H9 (cell line): ENCODE measurements at regions not wholly inside any gene's neighbourhood (a gene's known extent, or its start where the extent isn't known, plus 50 kb on each side); places are given as distances from the start of the nearest gene placed in this dataset.
A peak's percentile ranks its signal among the peaks of the same experiment; 100 is the strongest.

Source experiments
- DNase-seq: peaks from one replicate; pipeline ENCODE4 v3.0.0-alpha.2; 2017
- H2AFZ ChIP-seq: one replicate; pipeline ENCODE4 v1.6.1; 2013; ENCODE audit warnings: mild to moderate bottlenecking, low read length, control low read depth, moderate library complexity
- H2AK5ac ChIP-seq: 2 replicates; pipeline ENCODE4 v1.6.1; 2013; ENCODE audit warnings: low read length, control low read depth, mixed read lengths; ENCODE audit not compliant: insufficient read length
- H2BK120ac ChIP-seq: one replicate; pipeline ENCODE4 v1.6.1; 2013; ENCODE audit warnings: low read depth, mild to moderate bottlenecking, low read length, control low read depth, inconsistent platforms; ENCODE audit not compliant: poor library complexity, severe bottlenecking
- H2BK12ac ChIP-seq: 2 replicates; pipeline ENCODE4 v1.6.1; 2013; ENCODE audit warnings: low read length, control low read depth, mixed read lengths, low read depth; ENCODE audit not compliant: insufficient read length
- H2BK15ac ChIP-seq: 2 replicates; pipeline ENCODE4 v1.6.1; 2013; ENCODE audit warnings: low read depth, low read length, control low read depth
- H2BK20ac ChIP-seq: one replicate; pipeline ENCODE4 v1.6.1; 2013; ENCODE audit warnings: low read depth, mild to moderate bottlenecking, low read length, control low read depth, inconsistent platforms; ENCODE audit not compliant: poor library complexity, severe bottlenecking
- H2BK5ac ChIP-seq: 2 replicates; pipeline ENCODE4 v1.6.1; 2013; ENCODE audit warnings: low read length, control low read depth, mixed read lengths; ENCODE audit not compliant: insufficient read length
- H3K14ac ChIP-seq: 2 replicates; pipeline ENCODE4 v1.6.1; 2013; ENCODE audit warnings: low read length, control low read depth; ENCODE audit not compliant: insufficient read depth
- H3K18ac ChIP-seq: 2 replicates; pipeline ENCODE4 v1.6.1; 2013; ENCODE audit warnings: low read depth, mild to moderate bottlenecking, mixed read lengths, low read length, control low read depth; ENCODE audit not compliant: insufficient read length
- H3K23ac ChIP-seq: 2 replicates; pipeline ENCODE4 v1.6.1; 2013; ENCODE audit warnings: low read length, control low read depth, mixed read lengths, low read depth; ENCODE audit not compliant: insufficient read length
- H3K23me2 ChIP-seq: 2 replicates; pipeline ENCODE4 v1.6.1; 2013; ENCODE audit warnings: low read depth, mild to moderate bottlenecking, mixed read lengths, low read length, control low read depth; ENCODE audit not compliant: insufficient read length, poor library complexity, severe bottlenecking
- H3K27ac ChIP-seq: 2 replicates; pipeline ENCODE4 v1.5.1; 2013; ENCODE audit warnings: low read length, control low read depth, mixed read lengths, low read depth; ENCODE audit not compliant: insufficient read length
- H3K27me3 ChIP-seq: 2 replicates; pipeline ENCODE4 v1.6.1; 2013; ENCODE audit warnings: low read length, control low read depth, inconsistent platforms; ENCODE audit not compliant: insufficient read depth
- H3K4ac ChIP-seq: 2 replicates; pipeline ENCODE4 v1.6.1; 2013; ENCODE audit warnings: low read depth, mild to moderate bottlenecking, control low read depth, inconsistent platforms, low read length, moderate library complexity
- H3K4me1 ChIP-seq: 2 replicates; pipeline ENCODE4 v1.6.1; 2013; ENCODE audit warnings: low read length, control low read depth, inconsistent platforms; ENCODE audit not compliant: insufficient read depth
- H3K4me2 ChIP-seq: 2 replicates; pipeline ENCODE4 v1.6.1; 2013; ENCODE audit warnings: low read length, control low read depth, mixed read lengths; ENCODE audit not compliant: insufficient read length, insufficient read depth
- H3K56ac ChIP-seq: 2 replicates; pipeline ENCODE4 v1.6.1; 2013; ENCODE audit warnings: low read depth, mild to moderate bottlenecking, mixed read lengths, low read length, control low read depth; ENCODE audit not compliant: insufficient read length
- H3K79me1 ChIP-seq: 2 replicates; pipeline ENCODE4 v1.6.1; 2013; ENCODE audit warnings: low read depth, mild to moderate bottlenecking, moderate library complexity, low read length, control low read depth, inconsistent platforms; ENCODE audit not compliant: insufficient read depth, poor library complexity, severe bottlenecking
- H3K79me2 ChIP-seq: 2 replicates; pipeline ENCODE4 v1.6.1; 2013; ENCODE audit warnings: low read length, control low read depth, inconsistent platforms; ENCODE audit not compliant: insufficient read depth
- H3K9ac ChIP-seq: 2 replicates; pipeline ENCODE4 v1.6.1; 2013; ENCODE audit warnings: low read length, control low read depth, mixed read lengths; ENCODE audit not compliant: insufficient read length; ENCODE audit errors: extremely low read depth
- H3K9me3 ChIP-seq: one replicate; pipeline ENCODE4 v1.6.1; 2013; ENCODE audit warnings: low read depth, low read length, inconsistent platforms; ENCODE audit not compliant: control insufficient read depth
- H3T11ph ChIP-seq: one replicate; pipeline ENCODE4 v1.6.1; 2013; ENCODE audit warnings: mild to moderate bottlenecking, low read length, control low read depth, inconsistent platforms
- H4K20me1 ChIP-seq: one replicate; pipeline ENCODE4 v1.6.1; 2013; ENCODE audit not compliant: control insufficient read depth, insufficient read length, insufficient read depth
- H4K5ac ChIP-seq: 2 replicates; pipeline ENCODE4 v1.6.1; 2013; ENCODE audit warnings: low read depth, mild to moderate bottlenecking, mixed read lengths, low read length, control low read depth; ENCODE audit not compliant: insufficient read length
- H4K8ac ChIP-seq: replicated peaks from 2 replicates; pipeline ENCODE4 v1.6.1; 2013; ENCODE audit warnings: low read length, control low read depth, mixed read lengths, low read depth; ENCODE audit not compliant: insufficient read length
- H4K91ac ChIP-seq: 2 replicates; pipeline ENCODE4 v1.6.1; 2013; ENCODE audit warnings: low read depth, mild to moderate bottlenecking, moderate library complexity, mixed read lengths, low read length, control low read depth; ENCODE audit not compliant: insufficient read length
- H3K27ac Mint-ChIP-seq, 3 experiments: 2 replicates in 2 of 3; 3 replicates in 1 of 3; pipeline ENCODE4 v1.8.0; 2020 to 2021; ENCODE audit warnings: mixed read lengths in 3 of 3, mild to moderate bottlenecking in 1 of 3, moderate library complexity in 1 of 3
- H3K27me3 Mint-ChIP-seq: 2 replicates; pipeline ENCODE4 v1.8.0; 2021; ENCODE audit warnings: low read depth, mild to moderate bottlenecking, moderate library complexity, mixed read lengths
- H3K36me3 Mint-ChIP-seq, 3 experiments: 2 replicates in 2 of 3; 3 replicates in 1 of 3; pipeline ENCODE4 v1.8.0; 2020 to 2021; ENCODE audit warnings: low read depth in 3 of 3, mixed read lengths in 3 of 3; ENCODE audit not compliant: insufficient read depth in 1 of 3
- H3K4me1 Mint-ChIP-seq, 2 experiments: 2 replicates each; pipeline ENCODE4 v1.8.0; 2020; ENCODE audit warnings: mixed read lengths in 2 of 2
- H3K4me3 Mint-ChIP-seq, 2 experiments: 2 replicates in 1 of 2; 3 replicates in 1 of 2; pipeline ENCODE4 v1.8.0; 2020 to 2021; ENCODE audit warnings: mild to moderate bottlenecking in 2 of 2, mixed read lengths in 2 of 2, moderate library complexity in 1 of 2
- H3K9me3 Mint-ChIP-seq, 2 experiments: 2 replicates in 1 of 2; 3 replicates in 1 of 2; pipeline ENCODE4 v1.8.0; 2020; ENCODE audit warnings: mild to moderate bottlenecking in 2 of 2, mixed read lengths in 2 of 2, moderate library complexity in 1 of 2
- WGBS: extraction: QIAGEN DNeasy Blood & Tissue Kit; methylation state at CpG from one replicate; pipeline ENCODE4 v1.1.7; 2013; ENCODE audit warnings: missing lambda C conversion rate, low lambda C conversion rate, mixed read lengths; ENCODE audit not compliant: insufficient read length; ENCODE audit errors: extremely low coverage; 5-methylcytosine and 5-hydroxymethylcytosine counted together
- TF ChIP-seq, protein P1 (sequence below): fragments of 200-600 bp; sonication (generic); conservative IDR thresholded peaks from 3 replicates; pipeline ENCODE4 v1.8.0; 2021; ENCODE audit warnings: antibody characterized with exemption, mild to moderate bottlenecking

DNA sequence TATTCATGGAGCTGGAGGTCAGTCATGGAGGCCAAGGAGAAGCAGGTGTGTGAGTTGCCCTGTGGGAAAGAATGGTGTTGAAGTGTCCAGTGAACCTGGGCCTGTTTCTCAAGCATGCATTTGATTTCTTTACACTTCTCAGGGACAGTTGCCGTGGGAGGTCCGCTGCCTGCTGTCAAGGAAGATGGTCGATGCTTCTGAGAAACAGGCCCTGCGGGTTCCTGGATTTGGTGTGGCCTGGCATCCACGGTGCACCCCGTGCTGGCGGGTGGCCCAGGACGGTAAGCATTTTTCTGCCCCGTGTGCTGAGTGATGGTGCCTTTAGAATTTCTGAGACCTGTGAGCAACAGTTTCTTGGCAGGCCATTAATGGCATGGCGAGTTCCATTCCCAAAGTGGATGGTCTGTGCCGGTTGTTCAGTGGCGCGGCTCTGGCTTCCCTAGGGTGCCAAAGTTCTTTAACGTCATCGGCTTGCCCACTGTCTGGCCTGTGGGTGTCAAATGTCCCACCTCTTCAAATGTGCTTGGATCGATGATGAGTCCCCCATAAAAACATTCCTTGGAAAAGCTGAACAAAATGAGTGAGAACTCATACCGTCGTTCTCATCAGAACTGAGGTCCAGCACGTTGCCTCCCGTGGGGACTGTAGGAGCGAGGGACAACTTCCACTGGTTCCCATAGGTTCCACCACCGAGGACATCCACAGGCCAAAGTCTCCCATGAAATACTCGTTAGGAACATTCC, 107.2 kb downstream of the SNRPN start:
- DNase-seq, result no peak
- no peak overlapping the region for H2AK5ac ChIP-seq
- no peak overlapping the region for H3K14ac ChIP-seq
- TF ChIP-seq, protein P1, sequence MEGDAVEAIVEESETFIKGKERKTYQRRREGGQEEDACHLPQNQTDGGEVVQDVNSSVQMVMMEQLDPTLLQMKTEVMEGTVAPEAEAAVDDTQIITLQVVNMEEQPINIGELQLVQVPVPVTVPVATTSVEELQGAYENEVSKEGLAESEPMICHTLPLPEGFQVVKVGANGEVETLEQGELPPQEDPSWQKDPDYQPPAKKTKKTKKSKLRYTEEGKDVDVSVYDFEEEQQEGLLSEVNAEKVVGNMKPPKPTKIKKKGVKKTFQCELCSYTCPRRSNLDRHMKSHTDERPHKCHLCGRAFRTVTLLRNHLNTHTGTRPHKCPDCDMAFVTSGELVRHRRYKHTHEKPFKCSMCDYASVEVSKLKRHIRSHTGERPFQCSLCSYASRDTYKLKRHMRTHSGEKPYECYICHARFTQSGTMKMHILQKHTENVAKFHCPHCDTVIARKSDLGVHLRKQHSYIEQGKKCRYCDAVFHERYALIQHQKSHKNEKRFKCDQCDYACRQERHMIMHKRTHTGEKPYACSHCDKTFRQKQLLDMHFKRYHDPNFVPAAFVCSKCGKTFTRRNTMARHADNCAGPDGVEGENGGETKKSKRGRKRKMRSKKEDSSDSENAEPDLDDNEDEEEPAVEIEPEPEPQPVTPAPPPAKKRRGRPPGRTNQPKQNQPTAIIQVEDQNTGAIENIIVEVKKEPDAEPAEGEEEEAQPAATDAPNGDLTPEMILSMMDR, result no peak
- H3K18ac ChIP-seq, result no peak overlapping the region
- no peaks in the 10 kb centered on the region for H4K20me1 ChIP-seq
- H3K4me3 Mint-ChIP-seq, result no peak overlapping the region
- H2BK120ac ChIP-seq, result no peak overlapping the region
- H3K9me3 ChIP-seq, result peaks cover 99% of the 10 kb centered on the region
- H3K23ac ChIP-seq, result no peak overlapping the region
- H3K79me1 ChIP-seq, result no peaks in the 10 kb centered on the region
- WGBS, result no CpG with 5 or more reads among the region's 23 CpGs
- no peaks in the 10 kb centered on the region for H3K27me3 ChIP-seq
- H3K23me2 ChIP-seq, result no peaks in the 10 kb centered on the region
- H4K91ac ChIP-seq, result no peak overlapping the region
- H3K79me2 ChIP-seq, result peaks cover 1% of the 10 kb centered on the region; the same call in 1 of the 2 replicates
- H4K5ac ChIP-seq, result no peak overlapping the region
- no peak overlapping the region for H2AFZ ChIP-seq
- H2BK5ac ChIP-seq, result no peak overlapping the region
- no peak overlapping the region for H2BK12ac ChIP-seq
- no peak overlapping the region for H3K56ac ChIP-seq
- H3K9ac ChIP-seq, result no peak overlapping the region
- H3K4me2 ChIP-seq, result no peak overlapping the region
- no peaks in the 10 kb centered on the region for H3K4me1 Mint-ChIP-seq
- H3K27me3 Mint-ChIP-seq, result peaks cover 15% of the 10 kb centered on the region
- H3K27ac Mint-ChIP-seq, result peak overlapping the region in 2 of 3 experiments; percentile 22 to 68; a peak in 1 of 7 replicates
- H3K4me1 ChIP-seq, result no peaks in the 10 kb centered on the region
- H4K8ac ChIP-seq, result no peak overlapping the region
- H3K36me3 Mint-ChIP-seq, result peaks cover 100% of the 10 kb centered on the region in 3 experiments
- H3K4ac ChIP-seq, result no peak overlapping the region
- no peak overlapping the region for H3K27ac ChIP-seq
- no peak overlapping the region for H3T11ph ChIP-seq
- H2BK15ac ChIP-seq, result no peak overlapping the region
- no peak overlapping the region for H2BK20ac ChIP-seq
- peaks cover 98 to 100% of the 10 kb centered on the region in 2 experiments for H3K9me3 Mint-ChIP-seq
